ENCODE measurements at regions not wholly inside any gene's neighbourhood (a gene's known extent, or its start where the extent isn't known, plus 50 kb on each side); places are given as distances from the start of the nearest gene placed in this dataset.

- Histone ChIP-seq H3K4me3 (no peak overlapping the region), H3K27ac (no peak overlapping the region), H3K4me1 (no peaks in the 10 kb centered on the region), H3K36me3 (ENCODE audit: insufficient read depth in 1 of 2, low read depth in 1 of 2) (no peaks in the 10 kb centered on the region), H3K9me3 (no peaks in the 10 kb centered on the region), H3K27me3 (ENCODE audit: insufficient read depth in 3 of 3, low read length in 2 of 3) (no peaks in the 10 kb centered on the region)
- ATAC-seq (no peak), DNase-seq (no peak)
- WGBS, 3 donors = 89 to 94% (median 93%) methylated on average over 2 of the region's 2 CpGs
- intact Hi-C loops (cut with DNase I) = no loop called here
- no peak for TF ChIP-seq CTCF (IDR thresholded peaks at IDR 0.05)
Measured at GRCh38 chr5:104785097-104785496, 1222.5 kb upstream of the NUDT12 start.

GRCh38 chr5:104774372-104774771 lies 1211.8 kb upstream of the NUDT12 start:
- intact Hi-C loops (cut with DNase I) = no loop called here
- DNase-seq (no peak), ATAC-seq (no peak)
- H3K9me3 ChIP-seq = no peaks in the 10 kb centered on the region
- no peaks in the 10 kb centered on the region for H3K27me3 ChIP-seq (ENCODE audit: insufficient read depth in 3 of 3, low read length in 2 of 3)
- H3K36me3 ChIP-seq (ENCODE audit: insufficient read depth in 1 of 2, low read depth in 1 of 2) = no peaks in the 10 kb centered on the region
- no peak overlapping the region for H3K27ac ChIP-seq
- WGBS, 3 donors = 90 to 94% (median 91%) methylated on average over 8 of the region's 8 CpGs
- H3K4me3 ChIP-seq = no peak overlapping the region
- TF ChIP-seq CTCF (IDR thresholded peaks at IDR 0.05) = no peak
- no peaks in the 10 kb centered on the region for H3K4me1 ChIP-seq

GRCh38 chr5:104764197-104764596 lies 1201.6 kb upstream of the NUDT12 start:
- Histone ChIP-seq H3K27me3 (ENCODE audit: insufficient read depth in 3 of 3, low read length in 2 of 3) (no peaks in the 10 kb centered on the region), H3K9me3 (no peaks in the 10 kb centered on the region), H3K4me3 (no peak overlapping the region), H3K4me1 (no peaks in the 10 kb centered on the region), H3K27ac (no peak overlapping the region), H3K36me3 (ENCODE audit: insufficient read depth in 1 of 2, low read depth in 1 of 2) (no peaks in the 10 kb centered on the region)
- no peak for ATAC-seq
- intact Hi-C loops (cut with DNase I) = no loop called here
- TF ChIP-seq CTCF (IDR thresholded peaks at IDR 0.05) = no peak
- 89 to 97% (median 95%) methylated on average over 2 of the region's 2 CpGs for WGBS, 3 donors
- no peak for DNase-seq

DNA sequence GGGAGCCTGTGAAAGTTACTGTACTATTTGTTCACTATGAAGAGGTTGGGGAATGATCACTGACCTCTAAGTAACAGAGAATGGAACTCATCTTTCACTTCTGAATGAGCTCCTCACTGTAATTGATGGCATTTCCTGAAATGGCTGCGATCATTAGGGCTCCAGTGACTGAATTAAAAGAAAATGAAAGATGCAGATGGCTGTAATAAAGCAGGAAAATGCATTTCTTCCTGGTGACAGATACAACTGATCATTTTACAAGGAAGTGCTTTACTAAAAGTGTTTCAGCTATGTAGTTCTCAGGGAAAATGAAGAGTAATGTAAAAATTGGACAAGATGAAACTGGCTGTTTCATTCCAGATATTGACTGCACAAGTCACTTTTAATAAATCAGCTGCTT lies 1200.6 kb upstream of the NUDT12 start:
- DNase-seq = no peak
- WGBS, 3 donors = 46 to 56% (median 49%) methylated on average over 1 of the region's 1 CpG
- H3K27me3 ChIP-seq (ENCODE audit: insufficient read depth in 3 of 3, low read length in 2 of 3) = no peaks in the 10 kb centered on the region
- H3K4me3 ChIP-seq = no peak overlapping the region
- no peak for TF ChIP-seq CTCF (IDR thresholded peaks at IDR 0.05)
- H3K4me1 ChIP-seq = no peaks in the 10 kb centered on the region
- H3K9me3 ChIP-seq = no peaks in the 10 kb centered on the region
- intact Hi-C loops (cut with DNase I) = no loop called here
- no peak overlapping the region for H3K27ac ChIP-seq
- ATAC-seq = no peak
- no peaks in the 10 kb centered on the region for H3K36me3 ChIP-seq (ENCODE audit: insufficient read depth in 1 of 2, low read depth in 1 of 2)

- Histone ChIP-seq H3K4me3 (no peak overlapping the region), H3K36me3 (ENCODE audit: insufficient read depth in 1 of 2, low read depth in 1 of 2) (no peaks in the 10 kb centered on the region), H3K27ac (no peak overlapping the region), H3K27me3 (ENCODE audit: insufficient read depth in 3 of 3, low read length in 2 of 3) (no peaks in the 10 kb centered on the region), H3K9me3 (no peaks in the 10 kb centered on the region), H3K4me1 (no peaks in the 10 kb centered on the region)
- no peak for TF ChIP-seq CTCF (IDR thresholded peaks at IDR 0.05)
- no peak for DNase-seq
- intact Hi-C loops (cut with DNase I) = no loop called here
- 93 to 100% (median 95%) methylated on average over 1 of the region's 1 CpG for WGBS, 3 donors
- ATAC-seq = no peak
Measured at GRCh38 chr5:104757915-104758314, 1195.3 kb upstream of the NUDT12 start.
